HCT116 (cell line): ENCODE measurements at regions not wholly inside any gene's neighbourhood (a gene's known extent, or its start where the extent isn't known, plus 50 kb on each side); places are given as distances from the start of the nearest gene placed in this dataset.
A peak's percentile ranks its signal among the peaks of the same experiment; 100 is the strongest.

Experiments
- ATAC-seq: fragments of 200-7000 bp; cut with Tn5 transposase; 2 replicates; pipeline ENCODE4 v1.9.1; 2020; ENCODE audit warnings: mild to moderate bottlenecking, moderate library complexity
- BruUV-seq: library from RNA; stranded (reverse); fragments of 400-500 nt; replicated peaks from 2 replicates; lab custom pipeline; 2021; lab: Mats Ljungman, UMichigan
- CTCF ChIA-PET: fragments of 300-600 bp; sonication (Branson Sonifier 250); formaldehyde crosslinking; loops from one replicate; lab custom pipeline; 2021; ENCODE audit warnings: antibody characterized with exemption; lab: Charles Lee
- POLR2A ChIA-PET: fragments of 300-600, 350-600 bp; sonication (Branson Sonifier 250); formaldehyde crosslinking; loops from one replicate; lab custom pipeline; 2021; ENCODE audit warnings: antibody characterized with exemption; lab: Charles Lee
- RAD21 ChIA-PET, 2 experiments: fragments of 300-600 bp; sonication (Branson Sonifier 250); formaldehyde crosslinking; loops; one replicate each; lab custom pipeline; 2023; ENCODE audit warnings: low total read pairs in 2 of 2; ENCODE audit not compliant: uncharacterized antibody in 2 of 2, unreplicated experiment in 2 of 2, low non-redundant PET in 1 of 2; lab: Charles Lee
- DNase-seq: peaks from one replicate; pipeline ENCODE4 v3.0.0-alpha.2; 2010; ENCODE audit warnings: low read depth, low spot score
- H2AFZ ChIP-seq: fragments of 200-600 bp; shearing (Covaris generic), sonication (generic); 2 replicates; pipeline ENCODE4 v1.6.1; 2017; ENCODE audit warnings: low read depth, mixed run types, mixed read lengths, antibody characterized with exemption, low read length; ENCODE audit not compliant: poor library complexity, severe bottlenecking
- H3K27ac ChIP-seq: 2 replicates; pipeline ENCODE4 v1.5.1; 2012; ENCODE audit warnings: low read depth, low read length
- H3K27me3 ChIP-seq: fragments of 200-600 bp; sonication (generic); 2 replicates; pipeline ENCODE4 v1.6.1; 2016; ENCODE audit warnings: mixed run types, low read length, mixed read lengths; ENCODE audit not compliant: insufficient read depth
- H3K36me3 ChIP-seq, 2 experiments: fragments of 200-500 bp in 1 of 2; fragments of 200-600 bp in 1 of 2; sonication (Bioruptor generic) in 1 of 2; sonication (generic) in 1 of 2; 2 replicates each; pipeline versions ENCODE4 v1.5.1 to v1.6.1; 2014 to 2016; ENCODE audit warnings: low read length in 2 of 2, inconsistent platforms in 1 of 2, mixed read lengths in 1 of 2, mixed run types in 1 of 2; ENCODE audit not compliant: insufficient read depth in 2 of 2, control insufficient read depth in 1 of 2
- H3K4me1 ChIP-seq, 2 experiments: fragments of 200-600 bp in 1 of 2; sonication (generic) in 1 of 2; 2 replicates each; pipeline versions ENCODE4 v1.5.1 to v1.6.1; 2012 to 2017; ENCODE audit warnings: low read length in 2 of 2, inconsistent platforms in 1 of 2, mild to moderate bottlenecking in 1 of 2, mixed read lengths in 1 of 2, mixed run types in 1 of 2, moderate library complexity in 1 of 2; ENCODE audit not compliant: insufficient read depth in 2 of 2, control insufficient read depth in 1 of 2
- H3K4me2 ChIP-seq: fragments of 200-600 bp; sonication (generic); 2 replicates; pipeline ENCODE4 v1.6.1; 2017; ENCODE audit warnings: mixed run types, low read length, mixed read lengths
- H3K4me3 ChIP-seq, 2 experiments: fragments of 200-600 bp in 1 of 2; sonication (generic) in 1 of 2; replicated peaks in 1 of 2; 2 replicates each; pipeline ENCODE4 v1.5.1; 2011 to 2016; ENCODE audit warnings: low read length in 2 of 2, control low read depth in 1 of 2, low read depth in 1 of 2, mild to moderate bottlenecking in 1 of 2, mixed read lengths in 1 of 2, mixed run types in 1 of 2
- H3K79me2 ChIP-seq: fragments of 200-600 bp; sonication (generic); 2 replicates; pipeline ENCODE4 v1.6.1; 2017; ENCODE audit warnings: mild to moderate bottlenecking, mixed run types, low read length, moderate library complexity, mixed read lengths; ENCODE audit not compliant: insufficient read depth
- H3K9ac ChIP-seq: fragments of 200-600 bp; sonication (generic); 2 replicates; pipeline ENCODE4 v1.6.1; 2016; ENCODE audit warnings: low read length, mixed read lengths
- H3K9me2 ChIP-seq: fragments of 200-600 bp; sonication (generic), shearing (Covaris generic); 2 replicates; pipeline ENCODE4 v1.6.1; 2017; ENCODE audit warnings: mixed run types, mild to moderate bottlenecking, moderate library complexity; ENCODE audit not compliant: insufficient read depth
- H3K9me3 ChIP-seq, 2 experiments: fragments of 200-500 bp in 1 of 2; fragments of 200-600 bp in 1 of 2; sonication (Bioruptor generic) in 1 of 2; sonication (generic) in 1 of 2; 2 replicates each; pipeline ENCODE4 v1.6.1; 2014 to 2017; ENCODE audit warnings: low read length in 2 of 2, mixed read lengths in 2 of 2, inconsistent platforms in 1 of 2, low read depth in 1 of 2, mild to moderate bottlenecking in 1 of 2, mixed run types in 1 of 2, moderate library complexity in 1 of 2; ENCODE audit not compliant: control insufficient read depth in 1 of 2, insufficient read depth in 1 of 2
- H4K20me1 ChIP-seq: fragments of 200-600 bp; sonication (generic), shearing (Covaris generic); 2 replicates; pipeline ENCODE4 v1.6.1; 2017; ENCODE audit warnings: mixed run types, mild to moderate bottlenecking, moderate library complexity; ENCODE audit not compliant: insufficient read depth
- ATF3 ChIP-seq: IDR thresholded peaks from 2 replicates; pipeline ENCODE4 v1.6.1; 2012
- EGR1 ChIP-seq: IDR thresholded peaks from 2 replicates; pipeline ENCODE4 v1.6.1; 2012; ENCODE audit warnings: low read depth
- ELF1 ChIP-seq: IDR thresholded peaks from 2 replicates; pipeline ENCODE4 v1.6.1; 2012; ENCODE audit warnings: low read depth, borderline replicate concordance
- EZH2 ChIP-seq: fragments of 200-600 bp; sonication (generic); IDR thresholded peaks from 2 replicates; pipeline ENCODE4 v1.6.1; 2017; ENCODE audit warnings: antibody characterized with exemption, mixed run types
- EZH2phosphoT487 ChIP-seq: fragments of 200-600 bp; IDR thresholded peaks from 2 replicates; pipeline ENCODE4 v1.6.1; 2018; ENCODE audit warnings: antibody characterized with exemption, borderline replicate concordance
- JUND ChIP-seq: IDR thresholded peaks from 2 replicates; pipeline ENCODE4 v1.6.1; 2012
- MAX ChIP-seq: IDR thresholded peaks from 2 replicates; pipeline ENCODE4 v1.6.1; 2012
- RAD21 ChIP-seq: IDR thresholded peaks from 2 replicates; pipeline ENCODE4 v1.6.1; 2012; ENCODE audit warnings: low read depth, mild to moderate bottlenecking
- SP1 ChIP-seq: IDR thresholded peaks from 2 replicates; pipeline ENCODE4 v1.6.1; 2012; ENCODE audit warnings: low read depth
- SRF ChIP-seq: IDR thresholded peaks from 2 replicates; pipeline ENCODE4 v1.6.1; 2012; ENCODE audit warnings: low read depth
- TCF7L2 ChIP-seq: IDR thresholded peaks from 2 replicates; pipeline ENCODE4 v1.7.0; 2011; ENCODE audit warnings: borderline replicate concordance, inconsistent platforms; ENCODE audit not compliant: insufficient read depth, insufficient read length; ENCODE audit errors: extremely low read depth
- YY1 ChIP-seq: IDR thresholded peaks from 2 replicates; pipeline ENCODE4 v1.6.1; 2011; ENCODE audit warnings: low read length, low read depth, moderate library complexity, mild to moderate bottlenecking; ENCODE audit not compliant: insufficient replicate concordance; ENCODE audit errors: extremely low read depth
- ZBTB33 ChIP-seq: IDR thresholded peaks from 2 replicates; pipeline ENCODE4 v1.6.1; 2011; ENCODE audit warnings: mild to moderate bottlenecking, low read length, moderate library complexity; ENCODE audit not compliant: insufficient replicate concordance; ENCODE audit errors: extremely low read depth
- ZFX ChIP-seq: fragments of 450-650 bp; IDR thresholded peaks from 2 replicates; pipeline ENCODE4 v1.6.1; 2017
- intact Hi-C: fragments of 100-400 bp; cut with micrococcal nuclease; formaldehyde crosslinking; loops from 2 replicates; pipeline ENCODE4 v1.10.0; 2022

DNA sequence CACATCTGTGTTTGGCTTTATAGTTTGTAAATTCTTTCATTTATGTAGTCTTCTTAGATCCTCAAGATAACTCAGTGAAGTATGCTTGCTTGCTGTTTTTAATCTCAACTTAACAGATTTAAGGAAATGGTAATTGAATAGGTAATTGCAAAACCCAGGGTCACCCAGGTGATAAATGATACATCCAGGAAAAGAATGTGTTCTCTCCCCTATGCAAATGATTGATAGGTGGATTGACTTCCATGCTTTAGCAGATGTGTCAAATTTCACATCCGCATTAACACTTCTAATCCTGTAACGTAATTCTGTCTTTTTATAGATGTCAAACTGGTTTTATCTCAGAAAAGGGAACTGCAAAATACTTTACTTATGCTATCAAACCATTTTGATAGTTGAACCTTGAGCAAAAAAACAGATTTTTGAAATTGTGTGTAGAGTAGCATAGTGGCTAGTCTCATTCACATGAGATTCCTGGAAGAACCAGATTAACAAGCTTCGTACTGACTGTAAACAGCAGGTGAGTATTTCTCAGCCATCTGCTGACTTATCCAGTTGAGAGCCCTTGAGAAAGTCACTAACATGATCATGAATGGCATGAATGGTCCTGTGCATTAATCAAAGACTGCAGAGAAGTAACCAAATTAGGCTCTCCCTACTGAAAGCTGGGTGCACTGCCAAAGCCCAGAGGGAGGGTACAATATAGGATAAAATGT, 86.7 kb upstream of the PAM start:
- RAD21 ChIA-PET: no interaction called here
- DNase-seq (no peak), ATAC-seq (no peak)
- intact Hi-C loops: no loop called here
- BruUV-seq: no TSS peak
- Histone ChIP-seq H3K9me3 (no peaks in the 10 kb centered on the region), H3K9me2 (no peaks in the 10 kb centered on the region), H3K4me3 (no peak overlapping the region), H2AFZ (no peak overlapping the region), H3K4me1 (0 out of 4 replicates have a peak, but pooled peaks cover 0 to 3% of the 10 kb centered on the region in 2 experiments), H4K20me1 (no peaks in the 10 kb centered on the region), H3K79me2 (no peaks in the 10 kb centered on the region), H3K27ac (no peak overlapping the region), H3K36me3 (no peaks in the 10 kb centered on the region), H3K4me2 (no peak overlapping the region), H3K9ac (no peak overlapping the region), H3K27me3 (no peaks in the 10 kb centered on the region)
- CTCF ChIA-PET: no interaction called here
- TF ChIP-seq MAX (no peak), EGR1 (no peak), SRF (no peak), ELF1 (no peak), EZH2phosphoT487 (no peak), ZFX (no peak)
- POLR2A ChIA-PET: no interaction called here

GRCh38 chr5:102670224-102670836, 84.8 kb upstream of the PAM start:
- intact Hi-C loops: loop anchor here (1.0 kb wide), 1 partner anchor 87 kb away; no protein-coding TSS in a partner anchor
- POLR2A ChIA-PET: no interaction called here
- TF ChIP-seq JUND (no peak), ATF3 (no peak), YY1 (peak; percentile 65), EGR1 (no peak), SP1 (no peak), EZH2phosphoT487 (no peak), ZFX (no peak), SRF (no peak), TCF7L2 (no peak), MAX (no peak), ELF1 (no peak), RAD21 (peak; percentile 60), EZH2 (no peak), ZBTB33 (no peak)

More at GRCh38 chr5:102670224-102670836, 84.8 kb upstream of the PAM start:
- ChIA-PET RAD21 (no interaction called here), CTCF (interaction anchor here (1.0 kb wide), 1 partner anchor 86 kb away, joined by 3 read pairs; no protein-coding TSS in a partner anchor)
- ATAC-seq: peak; percentile 95
- peak; percentile 47 for DNase-seq
- H3K79me2 ChIP-seq: no peaks in the 10 kb centered on the region
- no peaks in the 10 kb centered on the region for H3K36me3 ChIP-seq
- peak overlapping the region; percentile 45 to 57 for H3K4me3 ChIP-seq
- BruUV-seq: no TSS peak
- H3K27me3 ChIP-seq: no peaks in the 10 kb centered on the region
- no peaks in the 10 kb centered on the region for H4K20me1 ChIP-seq
- H3K9me2 ChIP-seq: no peaks in the 10 kb centered on the region
- peak overlapping the region; percentile 53; the same call in 1 of the 2 replicates for H3K27ac ChIP-seq
- peak overlapping the region; percentile 79 for H2AFZ ChIP-seq
- peak overlapping the region; percentile 60 for H3K9ac ChIP-seq
- no peaks in the 10 kb centered on the region for H3K9me3 ChIP-seq
- 0 out of 4 replicates have a peak, but pooled peaks cover 0 to 3% of the 10 kb centered on the region in 2 experiments for H3K4me1 ChIP-seq
- H3K4me2 ChIP-seq: peak overlapping the region; percentile 68
